ENCODE measurements at regions not wholly inside any gene's neighbourhood (a gene's known extent, or its start where the extent isn't known, plus 50 kb on each side); places are given as distances from the start of the nearest gene placed in this dataset.

DNA sequence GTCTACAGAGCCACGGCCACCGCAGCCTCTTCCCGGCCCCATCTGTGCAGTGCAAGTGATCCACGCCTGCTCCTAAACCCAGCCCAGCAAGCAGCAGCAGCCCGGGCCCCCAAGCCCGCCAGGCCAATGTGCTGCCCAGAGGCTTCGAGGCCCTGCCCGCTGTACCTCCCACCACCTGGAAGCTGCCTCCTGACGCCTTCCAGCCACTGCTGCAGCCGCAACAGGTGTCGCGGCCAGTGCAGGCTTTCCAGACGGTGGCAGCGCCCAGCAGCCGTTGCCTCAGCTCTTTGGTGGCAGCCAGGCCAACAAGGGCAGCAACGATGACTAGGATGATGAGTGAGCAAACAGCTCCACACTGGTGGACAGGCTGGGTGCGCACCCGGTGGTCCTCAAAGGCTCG, 50.2 kb upstream of the TPM4 start:
- no peak for DNase-seq (ENCODE audit: extremely low spot score, unreplicated experiment)
- Mint-ChIP-seq H3K27me3 (ENCODE audit: unreplicated experiment) (peaks cover 7% of the 10 kb centered on the region), H3K4me1 (ENCODE audit: unreplicated experiment) (no peaks in the 10 kb centered on the region), H3K9me3 (ENCODE audit: unreplicated experiment) (no peaks in the 10 kb centered on the region), H3K27ac (ENCODE audit: unreplicated experiment) (no peak overlapping the region), H3K36me3 (ENCODE audit: unreplicated experiment) (no peaks in the 10 kb centered on the region), H3K4me3 (ENCODE audit: unreplicated experiment) (no peak overlapping the region)
- TF ChIP-seq, protein P1, sequence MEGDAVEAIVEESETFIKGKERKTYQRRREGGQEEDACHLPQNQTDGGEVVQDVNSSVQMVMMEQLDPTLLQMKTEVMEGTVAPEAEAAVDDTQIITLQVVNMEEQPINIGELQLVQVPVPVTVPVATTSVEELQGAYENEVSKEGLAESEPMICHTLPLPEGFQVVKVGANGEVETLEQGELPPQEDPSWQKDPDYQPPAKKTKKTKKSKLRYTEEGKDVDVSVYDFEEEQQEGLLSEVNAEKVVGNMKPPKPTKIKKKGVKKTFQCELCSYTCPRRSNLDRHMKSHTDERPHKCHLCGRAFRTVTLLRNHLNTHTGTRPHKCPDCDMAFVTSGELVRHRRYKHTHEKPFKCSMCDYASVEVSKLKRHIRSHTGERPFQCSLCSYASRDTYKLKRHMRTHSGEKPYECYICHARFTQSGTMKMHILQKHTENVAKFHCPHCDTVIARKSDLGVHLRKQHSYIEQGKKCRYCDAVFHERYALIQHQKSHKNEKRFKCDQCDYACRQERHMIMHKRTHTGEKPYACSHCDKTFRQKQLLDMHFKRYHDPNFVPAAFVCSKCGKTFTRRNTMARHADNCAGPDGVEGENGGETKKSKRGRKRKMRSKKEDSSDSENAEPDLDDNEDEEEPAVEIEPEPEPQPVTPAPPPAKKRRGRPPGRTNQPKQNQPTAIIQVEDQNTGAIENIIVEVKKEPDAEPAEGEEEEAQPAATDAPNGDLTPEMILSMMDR (IDR thresholded peaks at IDR 0.05): no peak
